Stimulated activated CD4-positive, alpha-beta T cell treated with anti-CD3 and anti-CD28 coated beads, Interleukin-15, amount 100 ng/mL, for 1 hour (primary cell): ENCODE measurements at regions not wholly inside any gene's neighbourhood (a gene's known extent, or its start where the extent isn't known, plus 50 kb on each side); places are given as distances from the start of the nearest gene placed in this dataset.
"Not testable (repeated sequence)": the region's sequence is repeated elsewhere in the genome, so short reads cannot be mapped to it uniquely, and the experiment has no call there.

Experiments used
- DNase-seq, 2 donors: peaks; one replicate each; pipeline ENCODE4 v3.0.0-alpha.2; 2020; ENCODE audit warnings: low read depth in 1 of 2, low spot score in 1 of 2

- DNase-seq: no peak
These were observed 201.3 kb upstream of the OR4E1 start for GRCh38 chr14:21874946-21875345.

- no peak for DNase-seq
These were observed 200.5 kb upstream of the OR4E1 start for GRCh38 chr14:21874167-21874566.

- DNase-seq: peak; percentile 49 to 56
These were observed 194.9 kb upstream of the OR4E1 start for GRCh38 chr14:21868442-21869046.

GRCh38 chr14:21867541-21867940 lies 193.9 kb upstream of the OR4E1 start:
- DNase-seq: no peak

GRCh38 chr14:21866479-21866878 lies 192.9 kb upstream of the OR4E1 start:
- no peak for DNase-seq

GRCh38 chr14:21863289-21863688 lies 189.7 kb upstream of the OR4E1 start:
- DNase-seq: no peak

GRCh38 chr14:21861153-21861552 lies 187.5 kb upstream of the OR4E1 start:
- DNase-seq: no peak

GRCh38 chr14:21860172-21860571 lies 186.6 kb upstream of the OR4E1 start:
- DNase-seq: no peak

GRCh38 chr14:21852775-21853174 lies 179.2 kb upstream of the OR4E1 start:
- no peak for DNase-seq

GRCh38 chr14:21852061-21852664 lies 178.5 kb upstream of the OR4E1 start:
- peak; percentile 31 to 58 for DNase-seq

GRCh38 chr14:21846902-21847301 lies 173.3 kb upstream of the OR4E1 start:
- not testable (repeated sequence) for DNase-seq

- DNase-seq: peak; percentile 44 to 61
These were observed 172.7 kb upstream of the OR4E1 start for GRCh38 chr14:21846227-21846885.

GRCh38 chr14:21840765-21841164 lies 167.1 kb upstream of the OR4E1 start:
- no peak for DNase-seq

GRCh38 chr14:21833836-21834235 lies 160.2 kb upstream of the OR4E1 start:
- no peak for DNase-seq

- no peak for DNase-seq
These were observed 152.2 kb upstream of the OR4E1 start for GRCh38 chr14:21825845-21826244.

GRCh38 chr14:21825149-21825743 lies 151.6 kb upstream of the OR4E1 start:
- peak in 1 of 2 donors; percentile 15 for DNase-seq

- DNase-seq: no peak
These were observed 148.5 kb upstream of the OR4E1 start for GRCh38 chr14:21822109-21822508.

GRCh38 chr14:21820631-21821030 lies 147.0 kb upstream of the OR4E1 start:
- no peak for DNase-seq

- not testable (repeated sequence) for DNase-seq
These were observed 146.3 kb upstream of the OR4E1 start for GRCh38 chr14:21819891-21820290.

GRCh38 chr14:21817010-21817409 lies 143.4 kb upstream of the OR4E1 start:
- DNase-seq: not testable (repeated sequence)

- DNase-seq: no peak
These were observed 134.4 kb upstream of the OR4E1 start for GRCh38 chr14:21807975-21808374.

GRCh38 chr14:21804981-21805380 lies 131.4 kb upstream of the OR4E1 start:
- no peak for DNase-seq
